ENCODE measurements at regions not wholly inside any gene's neighbourhood (a gene's known extent, or its start where the extent isn't known, plus 50 kb on each side); places are given as distances from the start of the nearest gene placed in this dataset.

DNA sequence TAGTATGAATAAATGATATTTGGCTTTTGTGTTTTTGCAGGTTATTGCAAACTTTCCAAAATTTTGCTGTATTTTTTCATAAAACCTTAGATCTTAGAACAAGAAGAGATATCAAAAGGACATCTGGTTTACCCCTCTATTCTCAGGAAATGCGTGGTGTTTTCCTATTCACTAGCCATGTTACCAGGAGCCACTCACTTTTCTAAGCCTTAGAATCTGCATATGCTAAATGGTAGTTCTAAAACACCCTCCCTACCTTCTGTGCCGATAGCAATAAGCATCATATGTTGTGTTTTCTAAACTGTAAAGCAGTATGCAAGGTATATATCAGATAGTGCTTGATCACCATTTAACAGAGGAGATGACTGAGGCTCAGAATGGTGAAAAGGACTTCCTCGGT is 715.0 kb upstream of the CELF2 start:
- TF ChIP-seq, protein P1, sequence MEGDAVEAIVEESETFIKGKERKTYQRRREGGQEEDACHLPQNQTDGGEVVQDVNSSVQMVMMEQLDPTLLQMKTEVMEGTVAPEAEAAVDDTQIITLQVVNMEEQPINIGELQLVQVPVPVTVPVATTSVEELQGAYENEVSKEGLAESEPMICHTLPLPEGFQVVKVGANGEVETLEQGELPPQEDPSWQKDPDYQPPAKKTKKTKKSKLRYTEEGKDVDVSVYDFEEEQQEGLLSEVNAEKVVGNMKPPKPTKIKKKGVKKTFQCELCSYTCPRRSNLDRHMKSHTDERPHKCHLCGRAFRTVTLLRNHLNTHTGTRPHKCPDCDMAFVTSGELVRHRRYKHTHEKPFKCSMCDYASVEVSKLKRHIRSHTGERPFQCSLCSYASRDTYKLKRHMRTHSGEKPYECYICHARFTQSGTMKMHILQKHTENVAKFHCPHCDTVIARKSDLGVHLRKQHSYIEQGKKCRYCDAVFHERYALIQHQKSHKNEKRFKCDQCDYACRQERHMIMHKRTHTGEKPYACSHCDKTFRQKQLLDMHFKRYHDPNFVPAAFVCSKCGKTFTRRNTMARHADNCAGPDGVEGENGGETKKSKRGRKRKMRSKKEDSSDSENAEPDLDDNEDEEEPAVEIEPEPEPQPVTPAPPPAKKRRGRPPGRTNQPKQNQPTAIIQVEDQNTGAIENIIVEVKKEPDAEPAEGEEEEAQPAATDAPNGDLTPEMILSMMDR (IDR thresholded peaks at IDR 0.05; ENCODE audit: low read depth, low read length, poor library complexity, severe bottlenecking), result no peak
- no peak for TF ChIP-seq EZH2phosphoT487 (IDR thresholded peaks at IDR 0.05; ENCODE audit: borderline replicate concordance, low read length)

Measured in DOHH2 (cell line).